ENCODE measurements at regions not wholly inside any gene's neighbourhood (a gene's known extent, or its start where the extent isn't known, plus 50 kb on each side); places are given as distances from the start of the nearest gene placed in this dataset.
"Not testable (repeated sequence)": the region's sequence is repeated elsewhere in the genome, so short reads cannot be mapped to it uniquely, and the experiment has no call there.

DNA sequence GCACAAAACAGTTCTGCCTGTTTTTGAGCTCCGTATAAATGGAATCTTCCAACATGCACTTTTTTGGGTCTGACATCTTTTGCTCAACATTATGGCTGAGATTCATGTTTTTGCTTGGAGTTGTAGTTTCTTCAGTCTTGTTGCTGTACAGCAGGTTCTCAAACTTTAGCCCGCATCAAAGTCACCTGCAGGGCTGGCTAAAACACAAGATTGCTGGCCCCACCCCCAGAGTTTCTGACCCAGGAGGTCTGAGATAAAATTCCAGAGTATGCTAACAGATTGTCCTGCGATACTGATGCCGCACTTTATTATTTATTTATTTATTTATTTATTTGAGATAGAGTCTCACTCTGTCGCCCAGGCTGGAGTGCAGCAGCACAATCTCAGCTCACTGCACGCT, 79.8 kb upstream of the WASF3 start:
- in situ Hi-C loops (cut with HindIII; ENCODE audit: low pct_unique_long_range_greater_than_20kb, low sequenced_read_pairs): no loop called here

DNA sequence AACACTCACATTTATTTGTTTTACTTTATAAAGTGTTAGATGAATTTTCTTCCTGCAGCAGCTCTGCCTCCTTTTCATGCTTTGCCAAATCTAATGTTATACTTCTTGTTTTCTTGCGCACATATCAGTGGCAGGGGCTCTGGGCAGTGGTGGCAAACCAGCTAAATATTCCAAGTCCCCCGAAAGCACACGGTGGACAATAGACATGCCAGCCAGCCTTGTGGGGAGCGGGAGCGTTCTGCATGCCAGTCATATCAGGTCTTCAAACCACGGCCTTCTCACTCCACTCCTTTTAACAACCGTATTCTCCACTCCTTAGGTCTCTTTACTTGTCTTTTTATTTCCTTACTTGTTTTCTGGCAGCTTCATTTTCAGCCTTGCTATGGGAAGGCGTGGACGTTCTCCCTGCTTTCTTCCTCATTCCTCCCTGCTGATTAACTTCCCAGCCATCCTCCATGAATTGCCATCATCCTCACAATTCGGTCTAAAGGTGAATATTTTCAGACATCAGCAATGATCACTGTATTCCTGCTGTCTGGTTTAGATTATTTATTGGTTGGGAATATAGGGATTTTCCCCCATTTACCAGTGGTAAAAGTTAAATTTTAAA, 77.1 kb upstream of the WASF3 start:
- no peak for DNase-seq (ENCODE audit: low read depth, low spot score)
- in situ Hi-C loops (cut with HindIII; ENCODE audit: low pct_unique_long_range_greater_than_20kb, low sequenced_read_pairs): no loop called here

More for the DNA sequence above, 79.8 kb upstream of the WASF3 start:
- no peak for DNase-seq (ENCODE audit: low read depth, low spot score)

DNA sequence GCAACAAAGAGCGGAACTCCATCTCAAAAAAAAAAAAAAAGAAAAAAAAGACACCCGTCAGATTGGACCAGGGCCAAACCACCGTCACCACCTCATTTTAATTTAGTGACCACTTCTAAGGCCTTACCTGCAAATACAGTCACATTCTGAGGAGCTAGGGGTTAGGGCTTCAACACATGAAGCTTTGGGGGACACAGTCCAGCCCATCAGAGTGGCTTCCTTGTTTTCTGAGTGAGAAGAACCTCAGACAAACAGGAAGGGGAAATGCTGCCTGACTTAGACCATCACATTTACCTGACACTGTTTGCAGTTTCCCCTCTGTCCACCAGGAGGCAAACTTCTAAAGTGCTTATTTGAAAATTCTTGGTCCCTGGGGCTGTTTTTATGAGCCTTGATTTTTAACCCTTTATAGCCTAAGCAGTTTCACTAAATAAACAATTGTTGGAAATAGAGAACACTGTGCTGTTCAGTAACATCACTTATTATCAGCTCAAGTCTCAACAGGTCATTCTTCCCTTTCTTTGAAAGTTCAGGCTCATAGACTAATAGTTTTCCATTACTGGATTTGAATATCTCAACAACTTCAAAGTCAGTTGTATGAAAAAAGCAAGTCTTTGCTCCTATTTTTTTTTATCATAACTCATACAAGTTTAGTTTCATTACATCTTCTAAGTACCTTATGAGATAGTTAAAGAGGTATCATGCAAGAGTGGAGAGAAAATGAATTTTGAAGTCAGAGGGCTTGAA, 74.9 kb upstream of the WASF3 start:
- DNase-seq (ENCODE audit: low read depth, low spot score): peak; percentile 91
- in situ Hi-C loops (cut with HindIII; ENCODE audit: low pct_unique_long_range_greater_than_20kb, low sequenced_read_pairs): no loop called here

DNA sequence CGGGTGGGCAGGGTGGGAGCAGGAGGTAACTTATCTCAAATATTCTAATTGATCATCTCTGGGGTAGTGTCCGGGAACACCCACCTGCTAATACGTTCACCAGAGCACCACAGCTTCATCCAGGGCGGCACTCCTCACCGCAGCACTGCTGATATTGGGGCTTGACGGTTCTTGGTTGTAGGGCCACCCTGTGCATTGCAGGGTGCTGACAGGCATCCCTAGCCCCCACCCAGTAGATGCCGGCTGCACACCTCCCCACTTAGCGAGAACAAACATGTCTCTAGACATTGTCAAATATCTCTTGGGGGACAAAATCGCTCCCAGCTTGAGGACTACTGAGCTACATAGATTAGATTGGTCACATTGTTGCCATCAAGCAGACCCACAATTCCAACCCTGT, 73.9 kb upstream of the WASF3 start:
- DNase-seq (ENCODE audit: low read depth, low spot score): no peak
- in situ Hi-C loops (cut with HindIII; ENCODE audit: low pct_unique_long_range_greater_than_20kb, low sequenced_read_pairs): no loop called here

DNA sequence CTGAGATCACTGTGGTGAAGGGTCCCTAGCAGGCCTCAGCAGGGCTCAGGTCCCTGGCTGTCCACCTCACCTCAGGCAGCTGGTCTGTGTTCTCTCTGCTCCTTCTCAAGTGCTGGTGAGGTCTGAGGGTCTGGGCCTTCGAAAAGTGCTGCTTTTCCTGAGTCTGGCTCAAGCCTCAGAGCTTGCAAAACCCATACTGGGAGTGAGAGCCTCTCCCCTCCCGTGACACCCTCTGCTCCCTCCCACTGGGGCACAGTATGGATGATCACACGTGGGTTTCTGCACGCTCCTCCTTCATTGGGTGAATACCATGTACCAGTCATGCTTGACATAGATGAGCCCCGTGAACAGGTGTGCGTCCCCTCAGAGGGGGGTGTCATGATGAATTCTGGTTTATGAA, 73.3 kb upstream of the WASF3 start:
- in situ Hi-C loops (cut with HindIII; ENCODE audit: low pct_unique_long_range_greater_than_20kb, low sequenced_read_pairs): no loop called here
- DNase-seq (ENCODE audit: low read depth, low spot score): no peak

DNA sequence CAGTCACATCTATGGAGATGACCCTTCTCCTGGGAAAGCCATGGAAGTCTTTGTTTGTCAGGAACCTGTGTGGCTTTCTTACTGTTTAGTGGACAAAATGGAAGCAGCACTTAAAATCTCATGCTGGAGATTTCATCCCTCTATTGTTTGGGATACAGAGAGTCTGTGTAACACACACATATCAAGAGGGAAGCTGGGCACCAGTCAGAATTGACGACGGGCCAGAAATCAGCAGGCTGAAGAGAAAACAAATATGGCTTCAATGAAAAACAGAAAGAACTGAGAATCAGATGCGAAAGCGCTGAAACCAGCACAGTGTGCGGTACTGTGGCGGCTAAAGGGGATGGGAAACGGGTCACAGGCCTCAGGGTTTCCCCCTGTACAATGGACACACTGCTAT, 72.2 kb upstream of the WASF3 start:
- in situ Hi-C loops (cut with HindIII; ENCODE audit: low pct_unique_long_range_greater_than_20kb, low sequenced_read_pairs): no loop called here
- no peak for DNase-seq (ENCODE audit: low read depth, low spot score)

DNA sequence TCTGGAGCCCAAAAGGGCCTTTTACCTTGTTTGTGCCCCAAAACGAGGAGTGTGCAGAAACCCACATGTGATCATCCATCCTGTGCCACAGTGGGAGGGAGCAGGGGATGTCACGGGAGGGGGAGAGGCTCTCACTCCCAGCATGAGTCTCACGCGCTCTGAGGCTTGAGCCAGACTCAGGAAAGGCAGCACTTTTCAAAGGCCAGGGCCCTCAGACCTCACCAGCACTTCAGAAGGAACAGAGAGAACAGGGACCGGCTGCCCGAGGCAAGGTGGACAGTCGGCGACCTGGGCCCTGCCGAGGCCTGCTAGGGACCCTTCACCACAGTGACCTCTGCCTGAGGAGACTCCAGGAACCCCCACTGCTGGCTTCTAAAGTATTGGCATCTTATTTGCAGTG, 71.7 kb upstream of the WASF3 start:
- in situ Hi-C loops (cut with HindIII; ENCODE audit: low pct_unique_long_range_greater_than_20kb, low sequenced_read_pairs): no loop called here
- peak; percentile 31 for DNase-seq (ENCODE audit: low read depth, low spot score)

DNA sequence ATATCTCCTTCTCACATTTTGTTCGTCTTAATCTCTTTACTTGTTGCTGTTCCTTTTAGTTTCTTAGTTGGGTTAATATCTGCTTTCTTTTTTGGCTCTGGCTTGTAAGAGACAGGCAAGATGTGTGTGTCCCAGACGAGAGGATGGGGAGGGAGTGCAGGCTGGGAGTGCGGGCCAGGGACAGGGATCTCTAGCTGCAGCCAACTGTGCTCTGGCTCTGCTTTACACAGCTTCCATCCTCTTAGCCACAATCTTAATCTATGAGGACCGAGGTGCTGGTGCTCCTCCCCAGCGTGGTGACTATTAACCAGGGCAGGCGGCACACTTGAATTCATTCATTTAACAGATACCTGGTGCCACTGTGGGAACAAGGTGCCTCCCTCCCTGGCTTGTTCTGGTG, 70.9 kb upstream of the WASF3 start:
- in situ Hi-C loops (cut with HindIII; ENCODE audit: low pct_unique_long_range_greater_than_20kb, low sequenced_read_pairs): no loop called here

DNA sequence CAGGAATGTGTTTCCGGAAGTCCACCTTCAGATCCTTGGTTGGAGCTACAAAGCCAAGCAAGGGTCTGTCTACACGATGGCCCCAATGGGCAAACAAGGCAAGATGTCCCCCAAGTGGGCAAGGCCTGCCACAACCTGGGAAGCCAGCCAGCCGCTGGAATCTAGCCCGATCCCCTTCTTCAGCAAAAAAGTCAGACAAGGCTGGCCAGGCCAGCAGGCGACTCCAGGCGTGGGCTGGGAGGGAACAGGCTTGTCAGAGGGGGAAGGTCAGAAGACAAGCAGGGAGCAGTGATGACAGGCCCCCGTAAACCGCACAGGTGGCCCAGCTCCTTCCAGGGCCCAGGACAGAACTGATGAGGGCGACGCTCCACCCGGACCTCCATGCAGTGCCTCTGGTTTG, 69.7 kb upstream of the WASF3 start:
- DNase-seq (ENCODE audit: low read depth, low spot score): no peak
- in situ Hi-C loops (cut with HindIII; ENCODE audit: low pct_unique_long_range_greater_than_20kb, low sequenced_read_pairs): no loop called here

More for the DNA sequence above, 70.9 kb upstream of the WASF3 start:
- no peak for DNase-seq (ENCODE audit: low read depth, low spot score)

DNA sequence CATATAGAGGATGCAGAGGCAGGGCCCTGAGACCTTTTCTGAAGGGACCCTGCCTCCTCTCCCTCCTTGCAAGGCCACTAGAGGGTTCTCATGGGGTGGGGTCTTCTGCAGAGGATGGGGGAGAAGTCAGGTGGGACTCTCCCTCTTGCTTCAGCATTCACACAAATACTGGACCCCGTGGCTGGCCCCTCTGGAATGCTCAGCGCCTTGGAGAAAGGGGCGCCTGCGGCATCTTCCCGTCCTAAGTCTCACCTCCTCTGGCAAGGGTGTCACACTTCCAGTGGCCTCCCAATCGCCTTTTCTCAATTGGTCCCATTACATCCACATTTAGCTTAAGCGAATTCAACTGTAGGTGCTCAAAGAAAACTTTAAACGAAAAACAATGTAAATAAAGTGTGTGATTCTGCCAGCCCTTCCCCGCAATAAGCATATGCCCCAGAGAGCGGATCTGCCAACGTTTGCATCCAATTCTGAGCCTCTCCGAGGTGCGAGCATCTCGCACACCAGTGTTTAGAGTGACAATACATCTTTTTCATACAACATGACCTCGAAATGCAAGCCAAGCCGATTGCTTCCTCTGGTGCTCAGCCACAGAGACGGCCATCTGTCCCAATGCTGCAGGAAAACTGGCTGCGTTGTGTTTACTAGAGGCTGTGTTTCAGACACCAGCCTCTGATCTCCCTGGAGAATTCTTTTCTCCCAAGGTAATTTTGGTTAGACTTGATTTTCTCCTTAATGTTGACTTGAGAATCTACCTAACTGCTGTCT, 69.1 kb upstream of the WASF3 start:
- in situ Hi-C loops (cut with HindIII; ENCODE audit: low pct_unique_long_range_greater_than_20kb, low sequenced_read_pairs): no loop called here
- no peak for DNase-seq (ENCODE audit: low read depth, low spot score)

DNA sequence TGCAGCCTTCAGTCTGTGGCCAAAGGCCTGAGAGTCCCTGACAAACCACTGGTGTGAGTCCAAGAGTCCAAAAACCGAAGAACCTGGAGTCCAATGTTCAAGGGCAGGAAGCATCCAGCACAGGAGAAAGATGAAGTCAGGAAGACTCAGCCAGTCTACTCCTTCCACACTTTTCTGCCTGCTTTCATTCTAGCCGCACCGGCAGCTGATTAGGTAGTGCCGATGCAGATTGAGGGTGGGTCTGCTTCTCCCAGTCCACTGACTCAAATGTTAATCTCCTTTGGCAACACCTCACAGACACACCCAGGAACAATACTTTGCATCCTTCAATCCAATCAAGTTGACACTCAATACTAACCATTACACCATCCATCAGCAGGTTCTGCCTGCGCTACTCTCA, 65.2 kb upstream of the WASF3 start:
- DNase-seq (ENCODE audit: low read depth, low spot score); in situ Hi-C loops (cut with HindIII; ENCODE audit: low pct_unique_long_range_greater_than_20kb, low sequenced_read_pairs): not testable (repeated sequence)

DNA sequence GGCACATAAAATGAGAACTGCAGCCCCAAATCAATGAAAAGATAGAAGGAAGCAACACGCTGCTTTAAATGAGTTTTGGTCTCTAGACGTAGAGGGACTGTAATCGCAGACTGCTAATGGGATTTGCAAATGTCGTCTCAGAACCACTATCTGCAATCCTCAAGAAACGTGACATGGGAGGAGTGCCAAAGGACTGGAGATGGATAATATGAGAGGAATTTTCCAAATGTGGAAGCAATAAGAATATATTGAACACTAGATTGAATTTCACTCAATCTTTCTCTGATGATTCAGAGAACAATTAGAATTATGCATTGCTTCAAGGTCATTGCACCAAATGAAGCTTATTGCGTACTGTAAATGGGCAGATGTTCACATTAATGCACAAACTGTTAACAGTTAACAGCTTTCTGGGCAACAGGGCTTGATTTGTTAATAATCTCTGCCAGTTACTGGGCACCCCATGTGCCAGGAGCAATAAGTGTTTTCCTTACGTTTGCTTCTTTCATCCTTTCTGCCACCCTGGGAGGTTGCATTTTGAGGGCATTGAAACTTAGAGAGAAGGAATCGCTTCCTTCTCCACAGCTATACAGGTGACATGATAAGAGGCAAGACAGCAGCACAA, 62.8 kb upstream of the WASF3 start:
- DNase-seq (ENCODE audit: low read depth, low spot score): no peak
- in situ Hi-C loops (cut with HindIII; ENCODE audit: low pct_unique_long_range_greater_than_20kb, low sequenced_read_pairs): no loop called here

DNA sequence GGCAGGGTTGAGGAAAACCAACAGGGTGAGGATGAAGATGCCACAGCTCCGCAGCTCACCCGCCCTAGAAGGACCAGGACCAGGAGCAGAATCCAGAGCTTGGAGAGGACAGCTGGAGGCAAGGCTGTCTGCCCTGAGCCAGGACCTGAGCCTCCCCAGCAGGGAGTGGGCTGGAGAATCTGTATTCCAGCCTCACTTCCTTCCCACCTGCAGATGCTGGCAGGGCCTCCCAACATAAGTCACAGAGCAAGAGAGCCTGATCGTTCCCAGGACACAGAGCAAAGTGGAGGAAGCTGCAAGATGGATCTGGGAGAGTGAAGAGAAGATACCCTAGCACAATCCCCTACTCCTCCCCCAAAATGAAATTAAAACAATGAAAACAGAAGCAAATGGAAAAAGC, 61.7 kb upstream of the WASF3 start:
- no peak for DNase-seq (ENCODE audit: low read depth, low spot score)
- in situ Hi-C loops (cut with HindIII; ENCODE audit: low pct_unique_long_range_greater_than_20kb, low sequenced_read_pairs): no loop called here

DNA sequence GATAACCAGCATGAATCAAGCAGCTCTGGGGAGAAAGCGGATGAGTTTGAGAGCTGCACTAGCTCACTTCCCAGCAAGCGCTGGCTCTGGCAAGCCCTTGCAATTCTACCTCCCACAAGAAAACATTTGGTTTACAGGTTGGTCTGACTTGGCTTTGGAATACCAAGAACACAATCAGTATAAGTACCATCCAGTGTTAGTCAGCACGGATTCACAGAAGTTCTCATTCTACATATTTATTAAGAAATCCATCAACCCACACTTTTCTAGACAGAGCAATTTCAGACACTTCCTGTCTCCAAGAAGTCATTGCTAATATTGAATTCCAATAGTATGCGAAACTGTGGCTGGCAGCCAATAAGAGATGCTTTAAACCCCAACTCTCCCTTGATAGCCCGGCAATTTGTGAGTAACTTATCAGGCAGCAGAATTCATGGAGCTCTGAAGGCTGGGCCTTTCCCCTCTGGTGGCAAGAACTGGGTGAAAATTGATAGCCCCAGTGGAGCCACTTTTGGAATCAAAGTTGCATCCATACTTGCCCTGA, 59.4 kb upstream of the WASF3 start:
- DNase-seq (ENCODE audit: low read depth, low spot score): no peak
- in situ Hi-C loops (cut with HindIII; ENCODE audit: low pct_unique_long_range_greater_than_20kb, low sequenced_read_pairs): no loop called here

DNA sequence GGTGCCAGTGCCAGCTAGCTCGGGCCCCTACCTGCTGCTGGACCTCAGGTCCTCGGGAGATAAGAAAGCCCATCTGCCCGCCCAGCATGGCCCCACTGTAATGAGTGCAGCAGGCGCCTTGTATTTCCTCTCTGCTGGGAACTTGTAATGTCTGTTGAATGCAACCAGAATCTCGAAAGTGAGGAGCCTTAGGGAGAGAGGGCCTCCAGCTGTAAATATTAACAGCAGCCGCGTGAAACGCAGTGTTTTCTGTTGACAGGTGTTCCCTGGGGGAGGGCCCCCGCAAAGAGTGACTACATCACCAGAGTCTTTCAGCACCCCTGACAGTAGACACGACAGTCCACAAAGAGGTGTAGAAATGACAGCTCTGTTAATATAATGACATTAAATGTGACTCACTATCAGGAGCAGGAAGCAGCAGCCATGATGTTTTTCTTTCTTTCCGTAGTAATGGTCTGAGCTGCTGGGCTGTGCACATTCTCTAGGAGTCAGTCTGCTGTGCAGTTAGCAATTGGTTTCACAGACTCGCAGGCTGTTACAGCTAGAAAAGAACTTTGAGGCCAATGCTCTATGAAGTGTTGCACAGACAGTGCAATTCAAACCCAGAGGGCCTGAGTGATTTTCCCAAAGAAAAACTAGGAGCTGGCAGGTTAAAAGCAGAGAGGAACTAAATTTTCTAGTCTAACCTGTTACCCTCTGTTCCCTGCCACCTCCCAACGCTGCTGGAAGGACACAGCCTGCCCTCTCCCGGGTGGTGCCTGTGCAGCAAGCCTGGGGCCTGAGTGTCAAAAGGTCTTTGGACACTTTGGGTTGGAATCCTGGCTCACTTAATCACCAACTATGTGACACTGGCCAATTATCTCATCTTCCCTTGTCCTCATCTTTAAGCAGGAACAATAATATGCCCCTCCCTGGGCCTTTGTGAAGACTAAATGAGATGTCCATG, 58.6 kb upstream of the WASF3 start:
- in situ Hi-C loops (cut with HindIII; ENCODE audit: low pct_unique_long_range_greater_than_20kb, low sequenced_read_pairs): no loop called here

DNA sequence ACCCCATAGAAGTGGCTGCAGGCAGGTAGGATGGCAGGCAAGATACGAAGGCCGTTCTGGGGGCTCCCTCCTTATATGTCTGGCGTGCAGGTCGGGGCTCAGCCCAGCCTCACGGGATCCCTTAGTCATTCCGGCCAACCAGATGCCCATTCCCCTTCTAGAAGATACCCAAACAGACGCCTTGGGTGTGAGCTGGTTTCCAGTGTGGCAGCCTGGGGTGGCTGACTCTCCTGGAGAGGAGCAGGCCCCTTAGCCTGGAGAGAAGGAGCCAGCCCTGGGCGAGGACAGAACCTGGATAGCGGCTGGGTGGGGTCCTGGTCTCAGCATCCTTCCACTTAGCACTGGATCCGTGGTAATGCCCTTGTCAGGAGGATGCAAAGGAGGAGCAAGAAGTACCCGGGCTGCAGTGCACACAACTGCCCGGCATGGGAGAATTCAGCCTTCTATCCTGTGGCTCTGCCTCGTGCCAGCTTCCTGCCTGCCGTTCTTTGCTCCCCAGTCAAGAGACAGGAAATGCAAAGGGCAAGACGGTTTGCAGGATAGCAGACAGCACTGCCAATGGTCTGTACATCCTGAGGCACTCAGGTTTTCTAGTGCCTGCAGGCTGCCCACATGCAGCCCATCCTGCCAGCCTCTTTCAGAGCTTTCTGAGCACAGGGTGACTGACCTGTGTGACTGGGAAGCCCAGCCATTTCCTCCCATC, 56.7 kb upstream of the WASF3 start:
- in situ Hi-C loops (cut with HindIII; ENCODE audit: low pct_unique_long_range_greater_than_20kb, low sequenced_read_pairs): no loop called here
- peak; percentile 52 for DNase-seq (ENCODE audit: low read depth, low spot score)

More for the DNA sequence above, 58.6 kb upstream of the WASF3 start:
- peak; percentile 10 for DNase-seq (ENCODE audit: low read depth, low spot score)

DNA sequence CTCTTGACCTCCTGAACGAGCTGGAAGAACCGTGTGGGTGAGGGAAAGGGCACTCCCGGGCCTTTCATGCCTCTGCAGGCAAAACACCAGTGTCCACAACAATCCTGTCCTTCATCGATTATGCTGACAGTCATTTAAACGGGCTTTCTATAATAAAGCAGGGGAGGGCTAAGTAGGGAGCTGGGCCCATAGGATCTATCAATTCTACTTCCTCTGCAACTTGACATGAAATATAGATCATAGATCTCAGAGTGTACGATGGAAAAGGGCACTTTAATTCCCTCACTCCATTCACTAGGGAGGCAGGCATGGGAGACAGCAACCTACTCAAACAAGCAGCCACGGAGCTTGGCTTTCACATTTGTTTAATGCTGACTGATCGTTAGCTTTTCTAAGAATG, 55.8 kb upstream of the WASF3 start:
- DNase-seq (ENCODE audit: low read depth, low spot score): no peak
- in situ Hi-C loops (cut with HindIII; ENCODE audit: low pct_unique_long_range_greater_than_20kb, low sequenced_read_pairs): no loop called here

Data from SK-MEL-5 (cell line).